MCF 10A (cell line): ENCODE measurements at regions not wholly inside any gene's neighbourhood (a gene's known extent, or its start where the extent isn't known, plus 50 kb on each side); places are given as distances from the start of the nearest gene placed in this dataset.

Experiments
- BruUV-seq: library from RNA; stranded (reverse); fragments of 400-500 nt; replicated peaks from 2 replicates; lab custom pipeline; 2021; lab: Mats Ljungman, UMichigan
- CTCF ChIA-PET: fragments of 300-600 bp; sonication (Branson Sonifier 250); formaldehyde crosslinking; extraction: SDS; loops from one replicate; lab custom pipeline; 2021; ENCODE audit warnings: antibody characterized with exemption, inconsistent platforms; lab: Yijun Ruan, JAX
- POLR2A ChIA-PET: fragments of 300-600, 350-650 bp; sonication (Branson Sonifier 250); formaldehyde crosslinking; extraction: SDS; loops from one replicate; lab custom pipeline; 2020; ENCODE audit warnings: antibody characterized with exemption, inconsistent platforms; lab: Yijun Ruan, JAX
- DNase-seq: peaks from one replicate; pipeline ENCODE4 v3.0.0-alpha.2; 2018; ENCODE audit not compliant: unreplicated experiment
- H3K27ac Mint-ChIP-seq: one replicate; pipeline ENCODE4 v1.8.0; 2022; ENCODE audit warnings: mild to moderate bottlenecking, low read depth, mixed read lengths; ENCODE audit not compliant: unreplicated experiment
- H3K27me3 Mint-ChIP-seq: one replicate; pipeline ENCODE4 v1.8.0; 2022; ENCODE audit warnings: mixed read lengths; ENCODE audit not compliant: insufficient read depth, unreplicated experiment
- H3K36me3 Mint-ChIP-seq: one replicate; pipeline ENCODE4 v1.8.0; 2022; ENCODE audit warnings: mild to moderate bottlenecking, moderate library complexity, mixed read lengths; ENCODE audit not compliant: insufficient read depth, unreplicated experiment
- H3K4me1 Mint-ChIP-seq: one replicate; pipeline ENCODE4 v1.8.0; 2022; ENCODE audit warnings: mixed read lengths; ENCODE audit not compliant: insufficient read depth, unreplicated experiment
- H3K4me3 Mint-ChIP-seq: one replicate; pipeline ENCODE4 v1.8.0; 2022; ENCODE audit warnings: mild to moderate bottlenecking, moderate library complexity, mixed read lengths; ENCODE audit not compliant: unreplicated experiment
- H3K9me3 Mint-ChIP-seq: one replicate; pipeline ENCODE4 v1.8.0; 2022; ENCODE audit warnings: mixed read lengths; ENCODE audit not compliant: unreplicated experiment
- CTCF ChIP-seq: fragments of 200-600 bp; IDR thresholded peaks from one replicate; pipeline ENCODE4 v1.8.0; 2022; ENCODE audit warnings: antibody characterized with exemption, mild to moderate bottlenecking; ENCODE audit not compliant: unreplicated experiment
- intact Hi-C: fragments of 100-400 bp; cut with micrococcal nuclease; formaldehyde crosslinking; loops from 2 replicates; pipeline ENCODE4 v1.14.1; 2022

GRCh38 chr7:145289384-145289783 lies 453.5 kb upstream of the TPK1 start:
- Mint-ChIP-seq H3K9me3 (no peaks in the 10 kb centered on the region), H3K36me3 (no peaks in the 10 kb centered on the region), H3K4me1 (peaks cover 19% of the 10 kb centered on the region), H3K4me3 (no peak overlapping the region), H3K27ac (no peak overlapping the region), H3K27me3 (no peaks in the 10 kb centered on the region)
- BruUV-seq, result no TSS peak
- intact Hi-C loops, result no loop called here
- DNase-seq, result no peak
- ChIA-PET CTCF (no interaction called here), POLR2A (no interaction called here)
- no peak for TF ChIP-seq CTCF

GRCh38 chr7:145276118-145276517 lies 440.3 kb upstream of the TPK1 start:
- DNase-seq, result no peak
- ChIA-PET CTCF (no interaction called here), POLR2A (no interaction called here)
- H3K27ac Mint-ChIP-seq, result no peak overlapping the region
- intact Hi-C loops, result no loop called here
- no peaks in the 10 kb centered on the region for H3K4me1 Mint-ChIP-seq
- BruUV-seq, result no TSS peak
- no peak overlapping the region for H3K4me3 Mint-ChIP-seq
- H3K9me3 Mint-ChIP-seq, result peaks cover 43% of the 10 kb centered on the region
- no peaks in the 10 kb centered on the region for H3K27me3 Mint-ChIP-seq
- no peaks in the 10 kb centered on the region for H3K36me3 Mint-ChIP-seq
- TF ChIP-seq CTCF, result no peak

- Mint-ChIP-seq H3K4me3 (no peak overlapping the region), H3K9me3 (peaks cover 12% of the 10 kb centered on the region), H3K27ac (no peak overlapping the region), H3K36me3 (no peaks in the 10 kb centered on the region), H3K27me3 (no peaks in the 10 kb centered on the region), H3K4me1 (no peaks in the 10 kb centered on the region)
- POLR2A ChIA-PET, result no interaction called here
- peak; percentile 11 for DNase-seq
- CTCF ChIA-PET, result no interaction called here
- TF ChIP-seq CTCF, result no peak
- intact Hi-C loops, result no loop called here
- BruUV-seq, result no TSS peak
Observed at GRCh38 chr7:145269418-145270161, 433.7 kb upstream of the TPK1 start.

GRCh38 chr7:145265180-145265579 lies 429.3 kb upstream of the TPK1 start:
- ChIA-PET CTCF (interaction anchor here (0.6 kb wide), 1 partner anchor 342 kb away, joined by 4 read pairs; no protein-coding TSS in a partner anchor), POLR2A (no interaction called here)
- Mint-ChIP-seq H3K4me1 (no peaks in the 10 kb centered on the region), H3K27me3 (no peaks in the 10 kb centered on the region), H3K9me3 (no peaks in the 10 kb centered on the region), H3K36me3 (no peaks in the 10 kb centered on the region), H3K4me3 (no peak overlapping the region), H3K27ac (no peak overlapping the region)
- intact Hi-C loops, result no loop called here
- no TSS peak for BruUV-seq
- DNase-seq, result no peak
- TF ChIP-seq CTCF, result no peak
